ENCODE measurements at regions not wholly inside any gene's neighbourhood (a gene's known extent, or its start where the extent isn't known, plus 50 kb on each side); places are given as distances from the start of the nearest gene placed in this dataset.

- DNase-seq (ENCODE audit: low spot score): no peak
Measured at GRCh38 chr17:77688369-77688768, 270.1 kb upstream of the TNRC6C start.

More at GRCh38 chr17:77688369-77688768, 270.1 kb upstream of the TNRC6C start:
- H3K27ac ChIP-seq (ENCODE audit: low read depth in 1 of 2, low read length in 2 of 2): no peak overlapping the region
- H3K27me3 ChIP-seq (ENCODE audit: control insufficient read depth in 4 of 4, insufficient read depth in 4 of 4, low read length in 3 of 4): no peaks in the 10 kb centered on the region
- WGBS: 51% methylated on average over 4 of the region's 4 CpGs
- TF ChIP-seq NR2F2 (IDR thresholded peaks at IDR 0.05) (no peak), REST (IDR thresholded peaks at IDR 0.05) (no peak), RAD21 (IDR thresholded peaks at IDR 0.05) (no peak), TAF1 (conservative IDR thresholded peaks at IDR 0.05) (no peak), YY1 (IDR thresholded peaks at IDR 0.05) (no peak), ZBTB33 (IDR thresholded peaks at IDR 0.05) (no peak), RXRA (IDR thresholded peaks at IDR 0.05) (no peak), HNF4G (IDR thresholded peaks at IDR 0.05) (no peak), FOXA1 (IDR thresholded peaks at IDR 0.05) (no peak), MAX (IDR thresholded peaks at IDR 0.05) (no peak), ATF3 (IDR thresholded peaks at IDR 0.05) (no peak), EGR1 (IDR thresholded peaks at IDR 0.05; ENCODE audit: low read depth in 2 of 2) (no peak), JUND (IDR thresholded peaks at IDR 0.05) (no peak), HNF4A (conservative IDR thresholded peaks at IDR 0.05) (no peak), GABPA (IDR thresholded peaks at IDR 0.05 in 1 of 2, conservative IDR thresholded peaks at IDR 0.05 in 1 of 2) (no peak), CTCF (IDR thresholded peaks at IDR 0.05; ENCODE audit: low read depth, low read length, missing input control) (no peak), FOXA2 (IDR thresholded peaks at IDR 0.05) (no peak), SP1 (IDR thresholded peaks at IDR 0.05) (no peak)
- H3K9ac ChIP-seq (ENCODE audit: low read depth in 1 of 2, low read length in 2 of 2): no peak overlapping the region
- H3K4me1 ChIP-seq (ENCODE audit: control insufficient read depth in 4 of 4, insufficient read depth in 4 of 4, low read length in 3 of 4): no peaks in the 10 kb centered on the region
- no peaks in the 10 kb centered on the region for H3K9me3 ChIP-seq (ENCODE audit: control insufficient read depth in 4 of 4, low read length in 3 of 4)
- no peak overlapping the region for H3K4me3 ChIP-seq (ENCODE audit: low read depth in 1 of 3, low read length in 3 of 3)
- H3K36me3 ChIP-seq (ENCODE audit: control insufficient read depth in 4 of 4, insufficient read depth in 3 of 4, low read depth in 1 of 4, low read length in 3 of 4): no peaks in the 10 kb centered on the region

All from liver (tissue), 8 donors.